GM19324 (cell line): ENCODE measurements at regions not wholly inside any gene's neighbourhood (a gene's known extent, or its start where the extent isn't known, plus 50 kb on each side); places are given as distances from the start of the nearest gene placed in this dataset.
A peak's percentile ranks its signal among the peaks of the same experiment; 100 is the strongest.
"Not testable (repeated sequence)": the region's sequence is repeated elsewhere in the genome, so short reads cannot be mapped to it uniquely, and the experiment has no call there.

ENCODE experiments used
- ATAC-seq: cut with Tn5 transposase; IDR thresholded peaks from one replicate; pipeline ENCODE4 v1.9.1; 2021; ENCODE audit warnings: mild to moderate bottlenecking, moderate library complexity; ENCODE audit not compliant: unreplicated experiment, low FRiP score

DNA sequence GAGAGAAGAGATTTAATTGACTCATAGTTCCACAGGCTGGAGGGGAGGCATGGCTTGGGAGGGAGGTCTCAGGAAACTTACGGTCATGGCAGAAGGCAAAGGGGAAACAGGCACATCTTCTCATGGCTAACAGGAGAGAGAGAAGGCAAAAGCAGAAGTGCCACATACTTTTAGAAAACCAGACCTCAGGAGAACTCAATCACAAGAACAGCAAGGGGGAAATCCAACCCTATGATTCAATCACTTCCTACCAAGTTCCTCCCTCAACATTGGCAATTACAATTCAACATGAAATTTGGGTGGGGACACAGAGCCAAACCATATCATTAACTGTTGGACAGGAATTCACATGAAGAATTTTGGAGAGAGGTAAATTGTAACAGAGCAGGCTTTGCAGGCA is 485.3 kb upstream of the PITX2 start:
- ATAC-seq, result no peak

DNA sequence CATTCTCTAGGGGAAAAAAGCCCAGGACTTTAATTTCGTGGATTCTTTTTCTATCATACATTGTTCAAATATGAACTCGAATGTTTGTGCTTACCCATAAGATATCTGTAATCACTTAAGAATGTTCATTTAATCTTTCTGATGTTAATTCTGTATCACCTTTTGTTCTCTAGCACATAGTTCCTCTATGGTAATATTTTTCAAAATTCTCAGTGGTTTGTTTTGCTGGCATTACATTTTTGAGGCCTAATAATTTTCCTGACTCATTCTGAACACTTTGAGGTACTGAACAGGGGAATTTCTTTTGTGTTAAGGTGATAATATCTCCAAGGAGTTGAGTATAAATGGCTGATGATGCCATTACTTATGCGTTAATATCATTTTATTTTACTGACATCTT is 490.7 kb upstream of the PITX2 start:
- no peak for ATAC-seq

DNA sequence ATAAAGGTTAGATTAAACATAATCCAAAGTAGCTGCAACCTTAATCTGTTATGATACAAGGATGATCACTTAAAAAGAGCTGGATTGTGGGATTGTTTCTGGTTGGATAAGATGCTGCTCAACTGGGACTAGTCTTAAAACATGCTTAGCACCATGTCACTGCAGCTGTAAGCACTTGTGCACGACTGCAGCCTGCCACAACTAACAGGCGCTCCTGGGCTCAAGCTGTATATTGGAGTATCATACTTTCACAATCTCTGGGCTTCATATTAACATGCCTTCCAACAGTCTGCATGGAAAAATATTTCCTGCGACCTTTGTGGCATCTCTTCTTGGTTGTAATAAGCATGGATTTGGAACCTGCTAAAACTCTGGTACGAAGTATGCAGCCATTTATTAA is 493.0 kb upstream of the PITX2 start:
- ATAC-seq, result no peak

DNA sequence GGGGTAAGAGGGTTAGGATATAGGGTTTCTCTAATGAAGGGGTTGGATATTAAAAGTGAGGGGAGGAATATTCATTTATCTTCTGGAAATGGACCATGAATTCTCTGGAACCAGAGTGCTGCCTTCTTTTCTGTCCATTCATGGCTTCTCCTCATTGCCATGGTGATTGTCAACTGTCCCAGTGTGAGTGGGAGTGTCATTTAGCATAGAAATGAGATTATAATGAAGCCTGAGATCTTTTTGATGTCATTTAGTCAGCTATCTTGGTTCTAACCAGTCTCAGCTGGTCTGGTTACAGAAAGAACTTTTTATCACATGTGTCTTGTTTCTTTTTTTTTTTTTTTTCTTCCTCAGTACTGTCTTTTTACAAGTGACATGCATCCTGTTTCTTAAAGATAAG is 497.3 kb upstream of the PITX2 start:
- no peak for ATAC-seq

DNA sequence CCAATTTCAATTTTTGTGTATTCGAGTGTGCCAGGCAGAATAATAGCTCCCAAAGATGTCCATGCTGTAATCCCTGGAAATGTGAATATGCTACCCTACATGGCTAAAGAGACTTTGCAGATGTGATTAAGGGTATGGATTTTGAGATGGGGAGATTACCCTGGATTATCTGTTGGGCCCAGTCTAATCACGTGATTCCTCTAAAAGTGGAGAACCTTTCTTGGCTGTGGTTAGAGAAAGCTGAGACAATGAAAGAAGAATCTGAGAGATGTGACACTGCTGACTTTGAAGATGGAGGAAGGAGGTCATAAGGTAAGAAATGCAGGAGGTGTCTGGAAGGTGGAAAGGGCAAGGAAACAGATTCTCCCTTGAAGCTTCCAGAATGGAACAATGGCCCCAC is 503.5 kb upstream of the PITX2 start:
- ATAC-seq, result no peak

DNA sequence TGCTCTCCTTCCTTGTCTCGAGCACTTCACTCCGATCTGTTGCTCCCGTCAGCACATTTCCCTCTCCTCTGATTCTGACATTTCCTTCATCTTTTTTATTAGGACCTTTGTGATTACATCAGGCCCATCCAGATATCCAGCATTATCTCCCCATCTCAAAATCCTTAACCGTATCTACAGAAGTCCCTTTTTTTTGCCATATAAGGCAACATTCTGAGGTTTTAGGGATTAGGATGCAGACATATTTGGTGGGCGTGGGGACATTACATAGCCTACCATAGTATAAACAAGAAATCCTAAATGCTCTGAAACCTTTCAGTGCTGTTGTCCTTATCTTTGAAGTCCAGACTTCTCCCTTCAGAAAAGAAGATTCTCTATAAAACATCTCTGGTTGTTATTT is 505.0 kb upstream of the PITX2 start:
- ATAC-seq, result no peak

DNA sequence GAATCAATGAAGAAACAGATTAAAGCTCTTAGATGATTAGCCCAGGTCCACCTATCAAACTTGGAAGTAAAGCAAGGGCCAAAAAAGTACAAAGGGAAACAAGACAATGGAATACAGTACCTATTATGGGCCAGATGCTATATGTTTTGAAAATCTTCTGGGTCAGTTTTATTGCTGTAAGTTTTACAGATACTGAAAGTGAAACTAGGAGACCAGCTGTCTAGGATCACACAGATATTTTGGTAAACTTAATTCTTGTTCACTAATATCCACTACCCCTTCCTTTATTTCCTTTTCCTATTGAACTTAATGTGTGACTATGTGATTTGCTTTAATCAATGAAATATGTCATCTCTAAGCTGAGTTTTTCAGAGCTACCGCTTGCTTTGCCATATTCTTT is 505.4 kb upstream of the PITX2 start:
- peak; percentile 56 for ATAC-seq

DNA sequence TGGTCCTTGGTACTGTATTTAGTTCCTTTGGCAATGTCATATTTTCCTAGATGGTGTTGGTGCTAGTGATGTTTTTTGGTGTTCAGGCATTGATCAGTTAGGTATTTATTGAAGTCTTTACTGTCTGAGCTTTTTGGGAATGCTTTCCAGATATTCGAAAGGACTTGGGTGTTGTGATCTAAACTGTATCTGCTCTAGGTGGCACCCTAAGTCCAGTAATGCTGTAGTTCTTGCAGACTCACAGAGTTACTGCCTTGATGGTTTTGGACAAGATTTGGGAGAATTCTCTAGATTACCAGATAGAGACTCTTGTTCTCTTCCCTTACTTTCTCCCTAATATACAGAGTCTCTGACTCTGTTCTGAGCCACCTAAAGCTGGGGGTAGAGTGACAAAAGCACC is 513.6 kb upstream of the PITX2 start:
- no peak for ATAC-seq

DNA sequence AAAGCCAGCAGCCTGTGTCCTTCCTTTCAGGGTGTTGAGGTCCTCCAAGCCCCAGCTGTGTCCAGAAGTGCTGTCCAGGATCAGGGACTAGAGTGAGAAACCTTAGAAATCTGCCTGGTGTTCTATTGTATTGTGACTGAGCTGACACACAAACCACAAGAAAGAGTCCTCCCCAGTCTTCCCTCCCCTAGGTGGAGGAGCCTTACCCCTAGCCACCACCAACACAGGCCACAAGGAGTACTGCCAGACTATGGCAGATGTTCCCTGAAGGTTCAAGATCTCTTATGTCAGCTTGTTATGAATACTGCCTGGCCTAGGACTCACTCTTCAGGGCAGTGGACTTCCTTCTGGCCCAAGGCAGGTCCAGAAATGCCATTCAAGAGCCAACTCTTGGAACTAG is 514.1 kb upstream of the PITX2 start:
- ATAC-seq, result no peak

DNA sequence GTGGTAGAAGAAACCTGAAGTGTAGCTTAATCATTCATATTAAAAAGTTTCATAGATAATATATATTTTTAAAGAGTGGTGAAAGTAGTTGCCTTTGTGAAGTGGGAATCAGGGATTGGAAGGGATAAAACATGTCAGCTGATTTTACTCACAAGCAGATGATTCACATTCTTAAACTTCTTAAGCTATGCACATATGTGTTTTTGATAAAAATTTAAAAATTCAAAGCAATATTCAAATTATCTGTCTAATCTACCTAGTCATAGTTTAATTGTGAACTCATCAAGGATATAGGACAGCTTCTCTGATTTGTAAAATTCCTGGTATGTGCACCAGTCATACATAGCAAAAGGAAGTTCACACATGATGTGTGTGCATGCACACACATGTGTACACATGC is 520.6 kb upstream of the PITX2 start:
- ATAC-seq, result no peak

DNA sequence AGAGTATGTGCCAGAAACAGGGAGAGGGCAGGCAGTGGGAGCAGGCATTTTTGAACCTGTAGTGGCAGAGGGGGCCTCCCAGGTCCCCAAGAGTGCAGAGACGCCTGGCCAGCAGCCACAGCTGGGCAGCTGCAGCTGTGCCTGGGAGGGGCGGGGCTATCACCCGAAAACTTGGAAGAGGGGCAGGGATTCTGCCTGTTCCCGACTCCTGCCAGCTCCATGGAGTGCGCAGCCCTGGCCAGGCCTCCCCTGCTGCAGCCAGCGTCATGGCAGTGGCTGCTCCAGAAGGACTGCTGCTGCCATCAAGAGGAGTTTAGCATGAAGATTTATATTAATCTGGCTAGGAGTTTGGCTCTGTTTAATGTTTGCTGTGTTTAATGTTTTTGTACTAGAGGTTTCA is 532.1 kb upstream of the PITX2 start:
- no peak for ATAC-seq

DNA sequence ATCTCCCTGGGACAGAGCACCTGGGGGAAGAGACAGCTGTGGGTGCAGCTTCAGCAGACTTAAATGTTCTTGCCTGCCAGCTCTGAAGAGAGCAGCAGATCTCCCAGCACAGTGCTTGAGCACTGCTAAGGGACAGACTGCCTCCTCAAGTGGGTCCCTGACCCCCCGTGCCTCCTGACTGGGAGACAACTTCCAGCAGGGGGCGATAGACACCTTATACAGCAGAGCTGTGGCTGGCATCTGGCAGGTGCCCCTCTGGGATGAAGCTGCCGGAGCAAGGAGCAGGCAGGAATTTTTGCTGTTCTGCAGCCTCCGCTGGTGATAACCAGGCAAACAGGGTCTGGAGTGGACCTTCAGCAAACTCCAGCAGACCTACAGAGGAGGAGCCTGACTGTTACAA is 541.7 kb upstream of the PITX2 start:
- not testable (repeated sequence) for ATAC-seq

DNA sequence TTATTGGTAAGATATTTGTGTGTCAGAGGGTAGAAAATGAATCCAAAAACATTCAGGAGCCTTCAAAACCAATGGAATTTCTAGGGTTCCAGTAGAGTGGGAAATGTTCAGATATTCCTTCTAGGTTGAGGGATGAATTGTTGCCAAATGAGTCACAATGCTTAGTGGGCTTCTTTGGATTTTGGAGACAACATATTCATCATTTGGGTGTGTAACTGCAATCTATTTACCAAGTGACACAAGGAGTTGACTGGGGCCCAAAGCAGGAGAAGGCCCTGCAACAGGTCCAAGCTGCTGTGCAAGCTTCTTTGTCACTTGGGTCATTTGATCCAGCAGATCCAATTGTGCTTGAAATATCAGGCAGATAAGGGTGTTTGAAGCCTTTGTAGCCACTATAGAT is 551.5 kb upstream of the PITX2 start:
- ATAC-seq, result no peak

DNA sequence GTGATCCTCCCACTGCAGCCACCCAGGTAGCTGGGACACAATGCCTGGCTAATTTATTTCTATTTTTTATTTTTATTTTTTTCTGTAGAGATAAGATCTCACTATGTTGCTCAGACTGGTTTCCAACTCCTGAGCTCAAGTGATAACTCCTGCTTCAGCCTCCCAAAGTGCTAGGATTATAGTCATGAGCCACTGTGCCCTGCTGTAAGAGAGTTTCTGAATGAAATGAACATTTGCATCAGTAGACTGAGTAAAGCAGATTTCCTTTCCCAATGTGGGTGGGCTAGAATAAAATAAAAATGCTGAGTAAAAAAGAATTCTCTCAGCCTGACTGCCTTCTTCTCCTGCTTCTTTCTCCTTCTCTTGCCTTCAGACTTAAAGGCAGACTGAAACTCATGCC is 555.4 kb upstream of the PITX2 start:
- ATAC-seq, result no peak

DNA sequence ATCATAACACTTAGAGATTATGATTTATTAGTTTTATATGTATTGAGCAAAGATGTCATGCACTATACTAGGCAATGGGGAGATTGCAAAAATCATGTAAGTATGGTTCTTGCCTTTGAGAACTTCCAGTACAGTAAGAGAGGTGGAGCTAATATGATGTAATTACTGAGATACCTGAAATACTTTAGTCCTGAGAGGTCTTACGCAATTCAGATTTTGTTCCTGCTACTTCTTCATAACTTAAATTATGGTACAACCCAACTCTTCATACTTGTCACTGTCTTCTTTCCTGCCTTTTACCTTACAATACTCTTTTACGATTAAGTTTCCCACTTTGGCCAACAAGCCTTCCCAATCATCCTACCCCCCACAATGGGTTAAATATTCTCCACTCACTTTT is 564.2 kb upstream of the PITX2 start:
- no peak for ATAC-seq

DNA sequence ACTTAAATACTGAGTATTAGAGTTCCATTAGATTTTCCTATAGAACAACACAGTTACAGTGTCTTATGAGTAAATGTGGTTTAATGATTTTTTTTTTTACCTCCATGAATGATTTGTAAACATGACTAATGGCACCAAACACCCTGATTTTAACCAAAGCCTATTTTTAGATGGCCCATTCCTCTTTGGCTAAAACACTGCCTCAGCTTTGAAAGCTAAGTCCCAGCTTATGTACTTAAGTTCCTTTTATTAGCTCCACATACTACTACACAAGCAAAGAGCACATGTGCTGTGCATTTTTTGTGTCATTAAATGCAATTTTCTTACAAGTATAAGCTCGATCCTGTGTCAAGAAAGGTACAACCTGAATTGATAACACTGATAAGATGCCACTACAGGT is 575.6 kb upstream of the PITX2 start:
- no peak for ATAC-seq

DNA sequence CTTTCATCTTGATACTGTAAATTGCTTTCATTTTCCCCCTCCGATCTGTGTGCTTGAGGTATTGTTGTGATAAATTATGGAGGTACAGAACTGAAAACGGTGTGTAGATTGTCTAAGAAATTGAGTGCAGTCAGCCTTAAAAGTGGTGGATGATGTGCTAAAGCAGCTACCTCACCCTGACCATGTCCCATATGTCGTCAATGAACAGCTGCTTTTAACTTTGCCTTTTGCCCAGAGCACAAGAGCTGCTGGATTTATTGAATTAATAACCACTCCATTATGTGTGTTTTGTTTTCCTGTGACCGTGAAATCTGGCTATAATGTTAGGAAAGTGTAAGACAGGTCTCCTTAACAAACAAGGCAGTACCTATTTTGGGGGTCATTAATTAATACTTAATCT is 581.9 kb upstream of the PITX2 start:
- ATAC-seq, result no peak

DNA sequence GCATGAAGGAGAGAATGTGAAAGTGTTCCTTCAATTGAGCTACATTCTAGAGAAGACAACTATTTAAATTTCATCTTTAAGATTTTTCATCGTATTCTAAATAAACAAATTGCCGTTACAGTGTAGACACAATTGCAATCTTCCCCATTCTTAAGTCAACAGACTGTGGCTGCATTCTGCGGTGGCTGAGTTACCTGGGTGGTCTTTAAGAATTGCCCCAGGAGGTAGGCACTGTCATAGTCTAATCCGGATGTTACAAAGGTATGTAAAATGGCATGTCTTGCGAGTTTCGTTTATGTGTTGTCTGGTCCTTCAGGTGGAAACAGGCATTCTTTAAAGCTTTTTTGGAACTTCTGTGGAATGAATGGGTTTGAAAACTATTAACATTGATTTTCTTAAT is 586.1 kb upstream of the PITX2 start:
- no peak for ATAC-seq

DNA sequence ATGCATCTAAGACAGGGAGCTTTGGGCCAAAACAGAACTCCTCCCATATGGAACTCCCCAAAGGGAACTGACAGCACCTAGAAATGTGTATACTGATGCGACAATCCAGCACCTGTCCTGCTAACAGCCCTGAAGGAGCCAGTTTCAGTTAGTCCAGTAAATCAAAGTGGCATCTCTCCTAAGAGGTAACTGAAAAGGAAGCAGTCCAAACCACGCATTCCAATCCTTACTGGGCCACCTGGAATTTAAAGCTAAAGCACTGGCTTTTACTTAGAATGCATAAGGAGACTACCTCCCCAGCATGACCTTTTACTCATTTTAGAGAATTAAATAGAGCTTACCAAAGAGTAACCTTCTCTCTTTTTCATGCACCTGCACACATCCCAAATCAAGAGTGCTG is 586.8 kb upstream of the PITX2 start:
- no peak for ATAC-seq

DNA sequence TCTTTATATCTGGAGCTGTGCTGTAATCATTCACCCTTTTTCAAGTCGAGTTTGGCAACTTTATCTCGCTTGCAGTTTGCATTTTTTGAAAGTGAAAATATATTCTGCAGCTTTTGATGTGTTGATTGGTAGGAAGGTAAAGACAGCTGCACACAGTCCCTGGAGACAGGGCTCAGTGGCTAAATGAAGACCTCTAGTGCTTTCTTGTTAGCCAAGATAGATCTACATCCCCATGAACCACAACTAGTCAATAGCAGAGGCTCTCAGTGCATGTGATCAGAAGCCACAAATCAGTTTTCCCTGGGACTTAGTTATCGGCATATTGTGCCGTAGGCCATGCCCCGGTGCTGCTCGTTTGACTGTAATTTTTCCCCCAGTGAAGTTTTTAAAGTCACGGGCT is 587.7 kb upstream of the PITX2 start:
- ATAC-seq, result no peak

DNA sequence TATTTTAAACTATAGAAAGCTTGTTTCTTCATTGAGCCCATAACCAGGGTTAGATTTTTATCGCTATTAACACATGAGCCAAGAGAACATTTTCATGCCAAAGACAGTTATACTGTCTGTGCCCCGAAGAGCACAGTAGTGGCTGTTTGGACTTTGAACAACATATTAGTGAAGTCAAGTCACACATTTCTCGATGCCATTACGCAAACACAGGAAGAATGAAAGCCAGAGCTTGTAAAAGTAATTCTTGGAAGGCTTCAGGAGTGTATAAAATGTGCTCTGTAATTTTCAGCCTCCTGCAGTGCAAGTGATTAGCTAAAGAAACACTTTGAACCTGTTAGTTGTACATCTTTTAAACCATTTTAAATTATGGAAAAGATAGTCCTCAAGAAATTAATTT is 590.7 kb upstream of the PITX2 start:
- ATAC-seq, result no peak

DNA sequence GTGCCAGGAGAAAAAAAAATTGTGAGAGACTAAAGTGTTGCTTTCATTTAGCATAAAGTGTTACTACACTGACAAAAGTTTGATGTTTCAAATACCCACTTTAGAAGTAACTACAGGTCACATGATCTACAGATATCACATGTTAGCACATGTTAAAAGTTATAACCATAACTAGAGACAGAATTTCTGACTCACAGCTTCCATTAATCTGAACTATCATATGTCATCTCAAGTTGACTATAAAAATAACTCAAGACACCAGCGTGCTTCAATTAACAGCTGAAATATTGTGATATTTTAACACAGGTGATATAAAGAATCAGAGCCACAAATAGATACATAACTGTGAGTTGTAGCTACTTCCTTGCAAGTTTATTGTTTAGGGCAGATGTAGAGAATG is 591.5 kb upstream of the PITX2 start:
- no peak for ATAC-seq

DNA sequence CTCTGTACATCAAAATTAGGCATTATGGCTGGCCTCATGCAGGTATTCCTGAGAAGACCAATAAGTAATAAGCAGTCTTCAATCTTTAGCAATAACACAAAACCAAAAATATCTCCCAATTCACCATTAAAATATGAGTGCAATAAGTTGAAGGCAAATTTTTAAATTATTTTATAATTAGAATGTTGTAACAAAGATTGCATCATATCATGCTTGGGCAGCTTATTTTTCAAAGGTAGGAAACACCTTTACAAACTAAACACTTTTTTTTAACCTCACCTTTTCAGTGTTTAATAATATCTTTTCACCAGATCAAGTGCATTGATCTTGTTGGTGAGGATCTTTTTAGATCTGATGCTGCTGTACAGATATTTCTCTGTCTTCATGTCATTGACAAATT is 592.9 kb upstream of the PITX2 start:
- no peak for ATAC-seq

DNA sequence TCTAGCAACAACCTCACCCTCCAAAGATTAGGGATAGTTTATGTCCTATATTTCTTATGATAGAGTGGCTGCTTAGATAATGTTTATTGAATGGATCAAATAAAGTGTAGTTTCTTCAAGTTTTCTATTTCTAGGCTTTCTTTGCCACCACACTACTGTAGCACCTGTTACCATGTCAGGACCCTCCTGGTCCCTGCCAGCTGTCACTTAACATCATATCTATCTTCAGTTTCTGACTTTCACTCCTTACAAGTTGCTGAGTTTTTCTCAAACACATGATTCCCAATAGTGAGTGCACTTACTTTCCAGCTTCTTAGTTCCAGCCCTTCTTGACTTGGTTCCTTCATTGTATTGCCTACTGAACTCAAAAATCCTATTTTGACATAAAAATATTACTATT is 593.9 kb upstream of the PITX2 start:
- ATAC-seq, result no peak
